Right kidney (tissue), 1 donor: ENCODE measurements at regions not wholly inside any gene's neighbourhood (a gene's known extent, or its start where the extent isn't known, plus 50 kb on each side); places are given as distances from the start of the nearest gene placed in this dataset.

Experiments
- DNase-seq: peaks from one replicate; pipeline ENCODE4 v3.0.0-alpha.2; 2016

GRCh38 chr1:65687428-65688214 lies 105.1 kb upstream of the PDE4B start:
- DNase-seq: peak; percentile 79

- DNase-seq: no peak
Measured at GRCh38 chr1:65688215-65688566, 104.5 kb upstream of the PDE4B start.

GRCh38 chr1:65688848-65689247 lies 103.8 kb upstream of the PDE4B start:
- no peak for DNase-seq

DNA sequence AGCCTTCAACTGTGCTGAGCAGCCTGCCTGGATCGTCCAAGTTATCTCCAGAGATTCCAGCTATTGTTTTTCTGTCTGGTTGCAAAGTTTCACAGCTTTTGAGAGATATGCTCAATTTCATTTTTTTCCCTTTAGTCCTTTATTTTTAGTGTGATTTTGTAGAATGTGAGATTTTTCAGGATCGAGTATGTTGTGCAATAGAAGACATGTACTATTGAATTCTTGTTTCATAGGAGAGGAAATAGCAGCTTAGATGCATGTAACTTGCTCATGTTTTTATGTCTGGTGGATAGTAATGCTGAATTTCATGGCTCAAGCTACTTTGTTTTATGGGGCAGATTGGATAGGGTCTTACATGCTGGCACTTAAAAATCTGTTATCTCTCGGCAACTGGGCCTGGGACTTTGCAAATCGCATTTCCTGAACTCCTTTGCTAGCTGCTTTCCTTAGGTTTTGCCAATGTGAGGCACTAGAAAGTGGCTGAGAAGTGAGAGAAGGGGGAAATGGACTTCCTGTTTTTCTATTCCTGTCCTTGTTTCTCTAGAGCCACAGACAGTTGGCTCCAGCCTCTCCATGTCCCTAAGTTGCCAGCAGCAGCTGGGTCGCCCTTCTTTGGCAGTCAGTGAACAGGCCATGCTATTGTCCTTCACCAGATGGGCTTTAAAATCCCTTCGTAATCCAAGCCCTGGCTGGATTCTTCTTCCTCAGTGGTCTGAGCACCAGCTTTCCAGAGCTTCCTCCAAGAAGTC lies 101.4 kb upstream of the PDE4B start:
- DNase-seq: no peak

DNA sequence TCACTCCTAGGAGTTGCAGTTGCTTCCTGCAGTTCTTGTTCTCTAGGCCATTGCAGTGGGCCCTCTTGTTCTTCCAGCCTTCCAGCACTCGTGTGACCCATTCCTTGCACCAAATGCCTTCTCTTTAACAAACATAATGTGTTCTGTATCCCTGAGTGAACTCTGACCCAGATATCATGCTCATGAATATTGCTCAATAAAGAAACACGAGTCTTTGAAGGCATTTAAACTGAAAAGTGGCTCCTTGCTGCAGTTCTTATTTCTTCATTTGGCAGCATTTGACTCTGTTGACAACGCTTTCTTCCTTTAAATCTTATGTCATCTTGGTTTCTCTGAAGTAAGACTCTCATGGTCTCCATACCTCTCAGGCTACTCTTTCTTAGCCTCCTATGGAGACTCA lies 100.7 kb upstream of the PDE4B start:
- DNase-seq: no peak

DNA sequence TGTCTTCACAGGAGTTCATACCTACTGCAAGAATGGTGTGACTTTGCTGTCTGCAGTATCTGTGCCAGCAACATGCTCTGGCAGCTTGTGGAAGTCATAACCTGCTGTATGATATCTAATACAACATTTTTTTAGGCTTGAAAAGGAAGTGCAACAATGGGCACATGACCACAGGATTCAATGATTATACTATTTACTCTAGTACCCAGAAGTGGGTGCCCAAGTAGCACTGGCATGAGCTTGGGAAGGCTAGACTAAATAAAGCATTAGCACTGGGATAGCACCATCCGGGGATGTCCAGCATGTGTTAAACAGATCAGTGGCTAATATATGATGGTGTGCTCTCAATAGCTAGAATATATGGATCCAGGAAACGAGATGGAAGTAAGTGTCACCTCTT lies 98.6 kb upstream of the PDE4B start:
- no peak for DNase-seq

GRCh38 chr1:65694933-65695332 lies 97.8 kb upstream of the PDE4B start:
- no peak for DNase-seq

DNA sequence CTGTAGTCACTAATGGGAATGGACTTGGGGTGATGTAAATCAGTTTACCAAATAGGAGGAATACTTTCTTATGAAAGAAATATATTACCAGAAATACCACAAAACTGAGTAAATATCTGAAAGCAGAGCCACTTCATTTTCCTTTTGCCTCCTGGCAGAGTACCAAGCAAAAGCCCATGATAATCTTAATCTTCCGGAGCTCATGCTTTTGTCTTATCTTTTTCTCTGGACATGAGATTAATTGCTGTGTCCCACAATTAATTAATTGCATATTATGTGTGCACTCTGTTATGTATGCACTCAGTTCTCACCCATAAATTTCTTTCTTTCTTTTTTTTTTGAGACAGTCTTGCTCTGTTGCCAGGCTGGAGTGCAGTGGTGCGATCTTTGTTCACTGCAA lies 94.1 kb upstream of the PDE4B start:
- no peak for DNase-seq

DNA sequence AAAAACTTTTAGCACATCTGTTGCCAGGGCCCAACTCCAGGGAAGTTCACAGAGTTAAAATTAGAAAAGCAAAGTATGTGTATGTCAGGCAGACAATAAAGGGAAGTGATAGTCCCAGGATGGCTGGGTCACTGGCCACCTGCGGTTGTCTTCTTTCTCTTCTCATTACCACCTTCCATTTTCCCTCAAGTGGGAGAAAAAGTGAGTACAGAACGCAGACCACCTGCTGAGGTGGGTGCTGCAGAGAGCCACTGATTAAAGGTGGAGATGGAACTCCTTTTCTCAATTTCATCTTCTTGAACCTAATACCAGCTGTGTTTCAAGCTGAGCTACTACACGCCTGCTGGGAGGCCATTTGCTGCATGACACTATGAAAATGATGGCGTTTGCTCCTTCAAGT lies 88.8 kb upstream of the PDE4B start:
- DNase-seq: no peak

DNA sequence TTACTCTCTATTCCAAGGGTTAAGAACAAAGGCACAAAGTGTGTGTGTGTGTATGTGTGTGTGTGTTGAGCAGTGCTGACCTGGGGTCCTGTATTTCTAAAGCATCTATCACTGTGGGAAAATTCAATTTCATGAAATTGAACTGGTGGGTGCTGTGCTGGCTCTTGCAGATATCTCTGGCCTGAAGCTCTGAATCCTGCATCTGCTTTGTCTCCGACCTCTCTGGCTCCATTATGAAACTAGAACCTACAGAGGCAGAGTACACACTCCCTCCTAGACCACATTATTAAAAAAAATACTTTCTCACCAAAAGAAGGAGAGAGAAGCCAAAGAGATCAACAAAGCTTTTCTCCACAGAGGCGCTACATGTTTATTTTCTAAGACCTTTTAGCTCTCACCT lies 88.4 kb upstream of the PDE4B start:
- no peak for DNase-seq

GRCh38 chr1:65717815-65718454 lies 74.8 kb upstream of the PDE4B start:
- DNase-seq: no peak

- no peak for DNase-seq
Measured at GRCh38 chr1:65719391-65719790, 73.3 kb upstream of the PDE4B start.

GRCh38 chr1:65722461-65722860 lies 70.2 kb upstream of the PDE4B start:
- no peak for DNase-seq

- DNase-seq: no peak
Measured at GRCh38 chr1:65724151-65724550, 68.5 kb upstream of the PDE4B start.

GRCh38 chr1:65725064-65725463 lies 67.6 kb upstream of the PDE4B start:
- no peak for DNase-seq

DNA sequence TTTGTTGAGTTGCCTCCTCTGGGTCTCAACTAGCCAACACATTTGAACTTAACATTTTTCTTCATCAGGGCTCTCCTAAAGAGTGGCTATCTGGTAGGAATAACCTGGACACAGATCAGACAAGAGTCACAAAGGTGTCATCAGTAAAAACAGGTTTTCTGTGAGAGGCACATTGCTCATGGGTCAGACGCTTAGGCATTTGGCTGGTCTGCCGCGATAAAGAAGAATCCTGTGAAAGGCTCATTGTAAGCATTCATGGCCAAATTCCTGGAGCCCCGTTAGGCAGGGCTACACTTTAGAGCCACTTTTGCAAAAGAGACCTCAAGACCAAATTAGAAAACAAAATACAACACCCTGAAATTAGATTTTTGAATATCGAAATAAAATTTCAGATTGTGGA lies 64.2 kb upstream of the PDE4B start:
- DNase-seq: no peak

DNA sequence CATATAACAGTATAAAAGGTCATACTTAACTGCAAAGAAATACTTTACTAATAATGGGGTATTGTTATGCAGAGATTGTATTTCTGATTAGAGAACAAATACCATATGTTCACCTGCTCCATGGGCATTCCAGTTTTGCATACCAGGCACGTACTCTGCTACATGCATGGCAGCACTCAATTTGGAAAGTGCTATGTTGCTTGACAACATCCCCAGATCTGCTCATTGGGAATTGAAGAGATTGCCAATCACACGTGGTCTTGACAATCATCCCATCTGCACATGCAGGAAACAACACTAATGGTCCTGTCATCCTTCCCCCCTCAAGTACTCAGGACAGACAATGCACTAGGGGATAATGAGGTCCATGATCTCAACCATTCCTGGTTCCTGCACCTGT lies 63.4 kb upstream of the PDE4B start:
- DNase-seq: no peak

DNA sequence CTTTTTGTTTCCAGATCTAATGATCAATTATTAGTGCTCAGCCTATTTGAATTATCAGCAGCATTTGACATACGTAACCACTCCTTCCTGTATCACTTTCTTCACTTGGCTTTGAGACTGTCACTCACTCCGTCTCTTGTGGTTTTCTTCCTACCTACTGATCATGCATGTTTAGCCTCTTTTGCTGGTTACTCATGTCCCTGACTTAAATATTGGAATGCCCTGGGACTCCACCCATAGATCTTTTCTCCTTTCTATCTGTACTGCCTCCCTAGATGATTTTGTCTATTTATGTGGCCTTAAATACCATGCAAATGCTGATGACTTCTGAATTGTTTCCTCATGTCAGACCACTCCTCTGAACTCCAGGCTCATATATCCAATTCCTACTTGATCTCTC lies 57.7 kb upstream of the PDE4B start:
- DNase-seq: no peak

DNA sequence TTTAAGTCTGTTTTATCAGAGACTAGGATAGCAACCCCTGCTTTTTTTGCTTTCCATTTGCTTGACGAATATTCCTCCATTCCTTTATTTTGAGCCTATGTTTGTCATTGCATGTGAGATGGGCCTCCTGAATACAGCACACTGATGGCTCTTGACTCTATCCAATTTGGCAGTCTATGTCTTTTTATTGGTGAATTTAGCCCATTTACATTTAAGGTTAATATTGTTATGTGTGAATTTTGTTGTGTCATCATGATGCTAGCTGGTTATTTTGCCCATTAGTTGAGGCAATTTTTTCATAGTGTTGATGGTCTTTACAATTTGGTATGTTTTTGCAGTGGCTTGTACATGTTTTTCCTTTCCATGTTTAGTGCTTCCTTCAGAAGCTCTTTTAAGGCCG lies 50.7 kb upstream of the PDE4B start:
- no peak for DNase-seq
